ENCODE measurements at regions not wholly inside any gene's neighbourhood (a gene's known extent, or its start where the extent isn't known, plus 50 kb on each side); places are given as distances from the start of the nearest gene placed in this dataset.

DNA sequence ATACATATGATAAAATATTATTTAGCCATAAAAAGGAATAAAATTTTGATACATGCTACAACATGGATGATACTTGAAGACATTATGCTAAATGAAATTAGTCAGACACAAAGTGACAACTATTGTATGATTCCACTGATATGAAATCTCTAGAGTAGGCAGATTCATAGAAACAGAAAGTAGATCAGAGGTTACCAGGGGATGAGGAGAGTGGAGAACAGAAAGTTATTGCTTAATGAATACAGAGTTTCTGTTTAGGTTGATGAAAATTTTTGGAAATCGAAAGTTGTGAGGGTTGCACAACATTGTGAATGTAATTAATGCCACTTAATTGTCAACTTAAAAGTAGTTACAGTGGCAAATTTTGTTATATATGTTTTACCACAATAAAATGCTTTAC is 315.7 kb upstream of the USP25 start:
- no peak for TF ChIP-seq NFE2L2 (IDR thresholded peaks at IDR 0.05; ENCODE audit: low read depth, low read length)
- CTCF ChIA-PET = no interaction called here
- H3K79me1 ChIP-seq (ENCODE audit: low read depth in 1 of 2, low read length in 2 of 2) = no peaks in the 10 kb centered on the region
- no peak overlapping the region for H4K8ac ChIP-seq (ENCODE audit: low read depth in 2 of 2, low read length in 2 of 2)
- H2BK20ac ChIP-seq (ENCODE audit: low read depth, low read length) = no peak overlapping the region
- H4K5ac ChIP-seq (ENCODE audit: low read depth, low read length) = no peak overlapping the region
- H3K9me3 ChIP-seq (ENCODE audit: control insufficient read depth, insufficient read depth, low read length) = no peaks in the 10 kb centered on the region; the same call in 1 of the 2 replicates
- BruUV-seq (replicated peaks) = no TSS peak
- no peak overlapping the region for H3K23ac ChIP-seq (ENCODE audit: low read depth, low read length)
- no peak overlapping the region for H3K4me3 ChIP-seq (ENCODE audit: insufficient read depth, low read depth, low read length)
- WGBS, 2 experiments (ENCODE audit: extremely low coverage in 2 of 2, insufficient read length in 1 of 2) = no CpG with 5 or more reads among the region's 1 CpG
- POLR2A ChIA-PET (ENCODE audit: unreplicated experiment) = no interaction called here
- H2AK9ac ChIP-seq (replicated peaks; ENCODE audit: low read depth, low read length, poor library complexity) = no peak overlapping the region
- H2BK15ac ChIP-seq (ENCODE audit: low read depth, low read length) = no peak overlapping the region
- no peak overlapping the region for H3K18ac ChIP-seq (ENCODE audit: low read depth, low read length)
- no peaks in the 10 kb centered on the region for H3K4me1 ChIP-seq (ENCODE audit: control insufficient read depth, insufficient read depth, low read length)
- in situ Hi-C loops (cut with MboI; ENCODE audit: low sequenced_read_pairs) = no loop called here
- no peaks in the 10 kb centered on the region for H3K36me3 ChIP-seq (ENCODE audit: control insufficient read depth, insufficient read depth, low read length)
- no peak overlapping the region for H3K27ac ChIP-seq (ENCODE audit: insufficient read depth, low read length)
- no peak overlapping the region for H2AK5ac ChIP-seq (ENCODE audit: low read depth, low read length)
- H3K14ac ChIP-seq (replicated peaks; ENCODE audit: low read depth, low read length) = no peak overlapping the region
- dilution Hi-C loops (cut with HindIII; ENCODE audit: low sequenced_read_pairs, unreplicated experiment) = no loop called here
- no peaks in the 10 kb centered on the region for H3K27me3 ChIP-seq (ENCODE audit: control insufficient read depth, insufficient read depth, low read length)
- H3K4me2 ChIP-seq (ENCODE audit: low read depth, low read length) = no peak overlapping the region
- H4K20me1 ChIP-seq (ENCODE audit: insufficient read depth, low read length) = no peaks in the 10 kb centered on the region
- H3K9ac ChIP-seq (ENCODE audit: low read depth, low read length) = no peak overlapping the region
- intact Hi-C loops (cut with micrococcal nuclease) = no loop called here
- no peak overlapping the region for H3K56ac ChIP-seq (ENCODE audit: extremely low read depth, insufficient read depth, low read length)
- H3K4ac ChIP-seq (ENCODE audit: low read depth, low read length) = no peak overlapping the region
- ATAC-seq (ENCODE audit: low read depth) (no peak), DNase-seq (no peak)
- no peaks in the 10 kb centered on the region for H3K9me1 ChIP-seq (ENCODE audit: insufficient read depth, low read length)
- H4K91ac ChIP-seq (ENCODE audit: insufficient read depth, low read depth, low read length) = no peak overlapping the region
- H2AFZ ChIP-seq (replicated peaks; ENCODE audit: low read length, poor library complexity) = no peak overlapping the region
- no peak overlapping the region for H2BK5ac ChIP-seq (ENCODE audit: low read depth, low read length, poor library complexity, severe bottlenecking)
- H2BK120ac ChIP-seq (ENCODE audit: low read depth, low read length) = no peak overlapping the region

All from IMR-90 (cell line).